HG03469 (cell line): ENCODE measurements at regions not wholly inside any gene's neighbourhood (a gene's known extent, or its start where the extent isn't known, plus 50 kb on each side); places are given as distances from the start of the nearest gene placed in this dataset.
A peak's percentile ranks its signal among the peaks of the same experiment; 100 is the strongest.
"Not testable (repeated sequence)": the region's sequence is repeated elsewhere in the genome, so short reads cannot be mapped to it uniquely, and the experiment has no call there.

ENCODE experiments used
- ATAC-seq: cut with Tn5 transposase; IDR thresholded peaks from one replicate; pipeline ENCODE4 v1.9.1; 2021; ENCODE audit warnings: mild to moderate bottlenecking, moderate library complexity, moderate number of reproducible peaks; ENCODE audit not compliant: unreplicated experiment

- ATAC-seq: peak; percentile 99
Observed at GRCh38 chr6:97669191-97670031, 386.4 kb upstream of the MMS22L start.

GRCh38 chr6:97674802-97675201 is 391.8 kb upstream of the MMS22L start:
- ATAC-seq: no peak

GRCh38 chr6:97677626-97678025 is 394.6 kb upstream of the MMS22L start:
- no peak for ATAC-seq

GRCh38 chr6:97687916-97688315 is 404.9 kb upstream of the MMS22L start:
- ATAC-seq: no peak

- no peak for ATAC-seq
Observed at GRCh38 chr6:97689078-97689754, 406.2 kb upstream of the MMS22L start.

GRCh38 chr6:97697456-97697855 is 414.4 kb upstream of the MMS22L start:
- no peak for ATAC-seq

- no peak for ATAC-seq
Observed at GRCh38 chr6:97701801-97702200, 418.8 kb upstream of the MMS22L start.

- ATAC-seq: no peak
Observed at GRCh38 chr6:97702248-97702647, 419.2 kb upstream of the MMS22L start.

- no peak for ATAC-seq
Observed at GRCh38 chr6:97703661-97704060, 420.6 kb upstream of the MMS22L start.

- ATAC-seq: no peak
Observed at GRCh38 chr6:97705568-97705967, 422.6 kb upstream of the MMS22L start.

- no peak for ATAC-seq
Observed at GRCh38 chr6:97712751-97713150, 429.7 kb upstream of the MMS22L start.

- no peak for ATAC-seq
Observed at GRCh38 chr6:97714772-97715171, 431.8 kb upstream of the MMS22L start.

- no peak for ATAC-seq
Observed at GRCh38 chr6:97717086-97717485, 434.1 kb upstream of the MMS22L start.

GRCh38 chr6:97726378-97726777 is 443.4 kb upstream of the MMS22L start:
- ATAC-seq: no peak

GRCh38 chr6:97732045-97732444 is 449.0 kb upstream of the MMS22L start:
- ATAC-seq: no peak

GRCh38 chr6:97757575-97757974 is 474.6 kb upstream of the MMS22L start:
- no peak for ATAC-seq

GRCh38 chr6:97765461-97765860 is 482.4 kb upstream of the MMS22L start:
- ATAC-seq: no peak

GRCh38 chr6:97771372-97771771 is 488.4 kb upstream of the MMS22L start:
- ATAC-seq: no peak

GRCh38 chr6:97775012-97775411 is 492.0 kb upstream of the MMS22L start:
- no peak for ATAC-seq

- no peak for ATAC-seq
Observed at GRCh38 chr6:97778290-97779038, 495.4 kb upstream of the MMS22L start.

- ATAC-seq: not testable (repeated sequence)
Observed at GRCh38 chr6:97779039-97779766, 496.2 kb upstream of the MMS22L start.
